Right kidney (tissue), 1 donor: ENCODE measurements at regions not wholly inside any gene's neighbourhood (a gene's known extent, or its start where the extent isn't known, plus 50 kb on each side); places are given as distances from the start of the nearest gene placed in this dataset.

ENCODE experiments used
- DNase-seq: peaks from one replicate; pipeline ENCODE4 v3.0.0-alpha.2; 2016

GRCh38 chr9:103799959-103800358, 294.1 kb upstream of the SMC2 start:
- no peak for DNase-seq

GRCh38 chr9:103802068-103802467, 292.0 kb upstream of the SMC2 start:
- no peak for DNase-seq

DNA sequence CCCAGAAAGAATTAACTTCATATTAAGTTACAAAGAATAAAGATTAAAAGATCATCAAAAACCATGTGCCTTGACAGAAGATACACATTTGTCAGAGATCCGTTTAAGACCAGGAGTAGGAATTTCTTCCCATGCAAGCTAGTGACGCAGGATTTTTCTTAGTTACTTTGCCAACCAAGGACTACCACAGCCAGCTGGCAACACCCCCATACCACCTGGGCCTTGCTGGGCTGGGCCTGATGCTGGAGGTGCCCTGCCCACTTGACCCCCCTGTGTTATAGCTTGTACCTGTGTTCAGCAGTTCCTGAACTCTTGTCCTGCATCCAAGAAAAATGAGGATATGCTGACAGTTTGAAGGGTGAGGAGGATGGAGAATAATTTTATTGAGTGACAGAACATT, 290.9 kb upstream of the SMC2 start:
- no peak for DNase-seq

DNA sequence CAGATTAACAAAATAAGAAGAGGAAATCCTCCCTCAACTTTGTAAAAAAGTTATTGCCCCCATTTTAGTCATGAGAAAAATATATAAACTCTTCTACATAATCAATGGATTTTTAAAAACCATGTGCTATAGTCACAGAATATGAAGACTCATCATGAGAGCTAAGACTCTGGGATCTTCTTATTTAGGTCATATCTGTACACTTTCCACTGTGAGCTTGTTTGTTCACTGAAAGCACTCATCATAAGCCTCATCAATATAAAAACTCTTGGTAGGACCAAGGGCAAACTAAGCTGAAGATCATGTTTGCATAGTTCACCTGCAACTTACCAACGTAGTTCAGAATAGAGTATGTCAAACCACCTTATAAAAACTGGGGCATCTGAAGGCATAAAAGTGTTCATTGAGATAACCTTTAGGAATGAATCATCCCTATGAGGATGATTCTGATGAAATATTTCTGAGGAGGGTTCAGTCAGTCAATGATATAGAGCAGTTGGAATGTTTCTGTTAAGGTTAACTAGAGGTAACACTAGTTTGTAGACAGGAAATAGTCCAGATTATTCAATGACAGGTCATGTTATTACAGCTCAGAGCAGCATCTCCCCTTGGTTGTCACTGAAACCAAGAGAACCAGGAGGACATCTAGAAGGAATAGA, 289.9 kb upstream of the SMC2 start:
- DNase-seq = no peak

- DNase-seq = no peak
These were observed 284.4 kb upstream of the SMC2 start for GRCh38 chr9:103809745-103810144.

DNA sequence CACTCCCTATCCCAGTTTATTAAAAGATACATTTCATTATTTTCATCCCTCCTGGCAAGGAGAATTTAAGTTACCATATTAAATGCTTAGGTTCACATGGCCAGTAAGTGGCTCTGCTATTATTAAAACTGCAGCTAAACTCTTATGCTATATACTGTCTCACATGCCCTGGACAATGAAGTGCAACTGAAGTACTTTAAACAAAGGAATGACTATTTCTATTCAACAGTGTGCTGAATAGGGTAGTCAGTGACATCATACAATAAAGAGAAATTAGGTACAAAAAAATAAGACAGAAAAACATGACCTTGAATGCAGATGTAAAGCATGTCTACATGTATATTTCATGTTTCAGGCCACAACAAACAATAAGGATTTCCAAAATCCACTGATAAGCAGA, 282.6 kb upstream of the SMC2 start:
- DNase-seq = no peak

GRCh38 chr9:103816146-103816545, 278.0 kb upstream of the SMC2 start:
- no peak for DNase-seq

- no peak for DNase-seq
These were observed 274.2 kb upstream of the SMC2 start for GRCh38 chr9:103819936-103820335.

GRCh38 chr9:103821115-103821514, 273.0 kb upstream of the SMC2 start:
- DNase-seq = no peak

- DNase-seq = no peak
These were observed 256.2 kb upstream of the SMC2 start for GRCh38 chr9:103837940-103838339.

DNA sequence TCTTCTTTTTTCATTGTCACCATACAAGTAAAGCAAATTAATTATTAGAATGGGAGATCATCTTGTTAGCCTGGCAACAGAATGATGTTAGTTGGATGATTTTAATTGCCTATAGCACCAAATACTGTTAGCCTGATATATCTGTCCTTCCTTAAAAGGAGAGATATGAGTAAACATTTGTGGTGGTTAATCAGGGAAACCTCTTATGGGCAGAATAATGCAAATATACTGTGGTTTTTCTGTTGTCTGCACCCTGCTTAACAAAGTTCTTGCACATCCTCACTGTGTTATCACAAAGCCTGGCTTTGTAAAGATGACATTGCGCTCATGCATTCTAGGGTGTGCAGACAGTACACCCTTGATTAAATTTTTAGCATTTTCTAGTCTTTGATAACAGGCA, 254.9 kb upstream of the SMC2 start:
- no peak for DNase-seq

- no peak for DNase-seq
These were observed 226.2 kb upstream of the SMC2 start for GRCh38 chr9:103867886-103868285.

- no peak for DNase-seq
These were observed 221.3 kb upstream of the SMC2 start for GRCh38 chr9:103872811-103873210.

- no peak for DNase-seq
These were observed 212.7 kb upstream of the SMC2 start for GRCh38 chr9:103881419-103881818.

DNA sequence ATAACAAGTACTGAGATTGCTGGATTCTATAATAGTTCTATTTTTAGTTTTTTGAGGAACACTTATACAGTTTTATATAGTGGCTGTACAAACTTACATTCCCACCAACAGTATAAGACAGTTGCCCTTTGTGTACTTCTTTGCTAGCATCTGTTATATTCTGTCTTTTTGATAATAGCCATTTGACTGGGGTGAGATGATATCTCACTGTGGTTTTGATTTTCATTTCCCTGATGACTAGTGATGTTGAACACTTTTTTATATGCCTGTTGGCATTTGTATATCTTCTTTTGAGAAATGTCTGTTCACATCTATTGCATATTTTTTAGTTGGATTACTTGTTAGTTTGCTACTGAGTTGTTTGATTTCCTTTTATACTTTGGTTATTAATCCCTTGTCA, 204.1 kb upstream of the SMC2 start:
- no peak for DNase-seq

DNA sequence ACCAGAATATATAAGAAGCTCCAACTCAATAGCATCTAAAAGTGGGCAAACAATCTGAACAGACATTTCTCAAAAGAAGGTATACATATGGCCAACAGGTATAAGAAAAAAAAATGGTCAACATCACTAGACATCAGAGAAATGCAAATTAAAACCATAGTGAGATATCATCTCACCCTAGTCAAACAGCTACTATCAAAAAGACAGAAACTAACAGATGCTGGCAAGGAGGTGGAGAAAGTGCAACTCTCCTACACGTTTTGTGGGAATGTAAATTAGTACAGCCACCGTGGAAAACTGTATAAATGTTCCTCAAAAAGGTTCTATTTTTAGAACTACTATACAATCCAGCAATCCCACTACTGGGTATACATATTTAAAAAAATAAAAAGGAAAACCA, 199.9 kb upstream of the SMC2 start:
- no peak for DNase-seq

- no peak for DNase-seq
These were observed 195.6 kb upstream of the SMC2 start for GRCh38 chr9:103898550-103898949.

DNA sequence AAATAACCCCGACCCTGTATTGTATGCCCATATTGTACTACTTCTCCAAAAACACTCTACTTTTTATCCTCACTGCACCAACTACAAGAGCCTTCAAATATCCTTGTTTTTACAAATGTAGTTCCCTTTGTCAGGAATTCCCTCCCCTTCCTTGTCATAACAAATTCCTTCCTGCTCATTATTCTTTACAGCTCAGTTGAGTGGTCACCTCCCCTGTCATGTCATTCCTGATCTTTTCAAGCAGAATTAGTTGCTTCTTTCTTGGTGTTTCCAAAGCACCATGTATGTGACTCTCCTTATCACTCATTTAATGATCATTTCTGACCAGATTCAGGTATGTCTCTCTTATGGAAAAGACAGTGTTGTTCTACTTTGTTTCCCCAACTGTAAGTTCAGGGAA, 194.2 kb upstream of the SMC2 start:
- peak; percentile 5 for DNase-seq

DNA sequence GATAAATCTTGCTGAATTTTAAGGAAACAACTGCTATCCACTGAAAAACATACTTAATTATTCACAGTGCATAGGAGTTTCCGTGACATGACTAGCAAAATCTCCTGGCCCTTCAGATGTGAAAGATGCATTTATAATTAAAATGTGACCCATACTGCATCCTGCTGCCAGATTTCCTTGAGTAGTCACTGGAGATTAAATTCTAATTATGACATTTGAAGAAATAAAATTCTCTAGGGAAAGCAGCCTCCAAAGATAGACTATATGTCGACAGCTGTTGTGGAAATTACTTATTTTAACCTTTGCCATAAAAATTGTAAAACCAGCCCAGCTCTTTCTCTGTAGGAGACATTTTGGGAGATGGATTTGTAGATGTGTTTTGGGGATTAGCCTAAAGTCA, 193.6 kb upstream of the SMC2 start:
- no peak for DNase-seq

DNA sequence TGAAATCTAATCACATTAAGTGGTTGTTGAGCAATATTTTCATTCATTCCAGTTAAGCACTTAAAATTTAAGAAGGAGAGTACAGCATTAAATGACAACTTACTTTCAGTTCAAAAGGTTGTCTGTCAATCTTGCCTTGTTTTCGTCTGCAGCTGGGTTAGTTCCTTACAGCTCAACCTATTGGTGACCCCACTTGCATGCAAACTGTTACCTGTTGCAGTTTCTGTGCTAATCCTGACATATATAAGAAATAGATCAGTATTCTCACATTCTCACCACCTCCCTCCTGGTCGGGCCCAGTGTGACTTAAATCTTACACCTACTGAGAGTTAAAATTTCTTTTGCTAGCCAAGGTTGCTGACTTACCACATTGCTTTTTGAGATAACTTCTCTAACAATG, 191.8 kb upstream of the SMC2 start:
- DNase-seq = no peak

DNA sequence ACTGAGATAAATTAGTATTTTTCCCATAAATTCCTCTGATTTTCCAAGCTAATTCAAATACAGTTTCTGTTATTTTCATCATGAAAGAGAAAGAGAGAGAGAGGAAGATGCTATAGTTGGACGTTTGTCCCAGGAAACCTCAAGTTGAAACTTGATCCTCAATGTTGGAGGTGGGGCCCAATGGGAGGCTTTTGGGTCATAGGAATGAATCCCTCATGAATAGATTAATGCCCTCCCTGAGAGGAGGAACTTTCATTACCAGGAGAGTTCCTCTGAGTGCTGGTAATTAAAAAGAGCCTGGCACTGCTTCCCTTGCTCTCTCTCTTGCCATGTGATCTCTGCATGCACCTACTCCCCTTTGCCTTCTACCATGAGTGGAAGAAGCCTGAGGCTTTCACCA, 189.9 kb upstream of the SMC2 start:
- no peak for DNase-seq

GRCh38 chr9:103913899-103914298, 180.2 kb upstream of the SMC2 start:
- no peak for DNase-seq

DNA sequence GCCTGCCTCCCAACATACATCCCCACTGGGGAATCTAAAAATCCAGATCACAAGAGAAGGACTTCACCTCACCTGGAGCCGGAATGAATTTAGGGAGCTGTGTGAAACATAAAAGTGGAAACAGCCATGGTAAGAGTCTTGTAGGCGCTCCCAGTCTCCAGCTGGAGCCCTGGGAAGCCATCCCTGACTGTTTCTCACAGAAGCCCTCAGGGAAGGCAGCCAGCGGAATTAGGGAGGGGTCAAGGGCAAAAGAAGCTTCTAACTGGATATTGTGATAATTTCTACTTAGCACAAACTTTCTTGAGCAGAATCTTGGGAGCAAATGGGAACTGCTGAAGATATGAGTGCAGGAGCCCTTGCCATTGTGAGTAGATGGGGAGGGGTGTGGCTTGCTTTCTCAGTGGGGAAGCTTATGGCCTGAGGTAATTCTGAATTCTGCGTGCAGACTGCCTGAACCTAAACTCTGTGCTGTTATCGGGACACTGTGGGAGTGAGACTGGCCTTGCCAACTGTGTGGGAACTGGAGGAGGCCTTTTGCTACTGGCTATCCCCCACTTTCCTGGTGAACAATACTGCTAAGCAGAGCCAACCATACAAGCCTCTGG, 174.4 kb upstream of the SMC2 start:
- DNase-seq = no peak

DNA sequence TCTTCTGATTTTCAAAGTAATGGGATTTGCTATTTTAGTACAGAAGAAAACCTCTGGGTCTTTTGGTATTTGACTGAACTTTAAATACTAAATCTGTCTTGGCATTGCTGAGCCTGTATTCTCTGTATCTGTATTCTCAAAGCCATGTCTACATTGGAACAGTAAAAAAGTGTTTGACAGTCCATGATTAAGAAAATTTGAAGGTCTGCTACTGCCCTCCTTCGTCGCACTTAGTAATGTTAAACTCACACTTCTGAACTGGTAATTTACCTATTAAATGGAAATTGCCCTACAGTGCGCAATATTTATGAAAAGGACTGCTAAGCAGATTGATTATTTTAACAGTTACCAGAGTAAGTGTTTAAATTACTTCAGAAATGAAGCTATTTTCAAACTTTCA, 165.7 kb upstream of the SMC2 start:
- DNase-seq = no peak

DNA sequence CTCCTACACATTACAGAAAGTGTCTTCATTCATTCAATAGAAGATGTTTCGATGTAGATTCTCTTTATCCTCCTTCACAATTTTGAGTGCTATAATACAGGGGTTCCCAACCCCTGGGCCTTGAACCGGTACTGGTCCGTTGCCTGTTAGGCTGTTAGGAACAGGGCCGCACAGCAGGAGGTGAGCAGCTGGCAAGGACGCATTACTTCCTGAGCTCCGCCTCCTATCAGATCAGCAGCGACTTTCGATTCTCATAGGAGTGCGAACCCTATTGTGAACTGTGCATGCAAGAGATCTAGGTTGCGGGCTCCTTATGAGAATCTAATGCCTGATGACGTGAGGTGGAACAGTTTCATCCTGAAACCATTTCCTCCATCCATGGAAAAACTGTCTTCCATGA, 153.0 kb upstream of the SMC2 start:
- no peak for DNase-seq
